T-helper 2 cell treated with Interferon-gamma antibody and Interleukin-4, amounts not matched to agents 5 μg/mL and 100 μg/mL, for 36 hours (primary cell): ENCODE measurements at regions not wholly inside any gene's neighbourhood (a gene's known extent, or its start where the extent isn't known, plus 50 kb on each side); places are given as distances from the start of the nearest gene placed in this dataset.

ENCODE experiments used
- DNase-seq: peaks from one replicate; pipeline ENCODE4 v3.0.0; 2021; ENCODE audit warnings: low spot score
- H3K27ac Mint-ChIP-seq: one replicate; pipeline ENCODE4 v1.8.0; 2021; ENCODE audit warnings: mild to moderate bottlenecking, mixed read lengths
- H3K27me3 Mint-ChIP-seq: one replicate; pipeline ENCODE4 v1.8.0; 2021; ENCODE audit warnings: low read depth, mixed read lengths
- H3K36me3 Mint-ChIP-seq: one replicate; pipeline ENCODE4 v1.8.0; 2021; ENCODE audit warnings: low read depth, mixed read lengths
- H3K4me1 Mint-ChIP-seq: one replicate; pipeline ENCODE4 v1.8.0; 2021; ENCODE audit warnings: low read depth, mixed read lengths
- H3K4me3 Mint-ChIP-seq: one replicate; pipeline ENCODE4 v1.8.0; 2022; ENCODE audit warnings: mild to moderate bottlenecking, moderate library complexity, mixed read lengths
- H3K9me3 Mint-ChIP-seq: one replicate; pipeline ENCODE4 v1.8.0; 2021; ENCODE audit warnings: mixed read lengths

DNA sequence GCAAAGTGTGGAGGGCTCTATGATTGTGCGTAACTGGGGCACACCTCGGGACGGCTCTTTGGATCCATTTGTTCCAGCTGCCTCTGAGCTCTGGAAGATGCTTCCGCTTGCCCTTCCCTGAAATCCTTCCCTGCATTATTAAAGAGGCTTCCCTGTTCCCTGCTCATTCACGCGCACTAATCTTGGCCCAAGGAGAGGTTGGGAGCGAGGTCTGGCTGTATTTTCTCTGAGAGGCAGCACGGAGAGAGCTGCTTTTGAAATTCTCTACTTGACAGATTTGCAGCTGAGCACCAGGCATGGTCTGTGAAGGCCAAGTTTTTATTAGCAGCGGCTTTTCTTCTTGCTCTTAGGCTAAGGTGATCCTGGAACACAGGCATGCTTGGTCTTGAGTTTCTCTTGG, 94.8 kb upstream of the NTM start:
- Mint-ChIP-seq H3K9me3 (no peaks in the 10 kb centered on the region), H3K4me1 (no peaks in the 10 kb centered on the region), H3K4me3 (no peak overlapping the region), H3K27ac (no peak overlapping the region), H3K36me3 (no peaks in the 10 kb centered on the region), H3K27me3 (no peaks in the 10 kb centered on the region)
- DNase-seq = no peak

DNA sequence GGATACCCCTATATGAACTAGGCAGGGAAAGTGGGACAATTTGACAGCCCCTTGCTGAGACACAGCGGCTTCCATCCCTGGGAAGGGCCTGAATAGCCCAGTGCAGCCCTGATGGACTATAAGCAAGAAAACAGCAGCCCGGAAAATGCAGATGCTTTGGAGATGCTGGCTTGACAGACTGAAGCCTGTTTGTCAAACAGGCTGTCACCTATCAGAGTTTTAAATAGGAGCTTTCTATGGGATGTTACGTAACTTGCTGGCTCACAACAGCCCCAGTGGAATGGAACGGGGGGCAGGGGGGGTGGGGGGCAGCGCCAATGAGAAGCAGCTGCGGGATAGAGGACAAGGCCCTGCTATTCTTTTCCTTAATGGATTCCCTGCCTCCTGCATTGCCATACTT, 91.9 kb upstream of the NTM start:
- Mint-ChIP-seq H3K4me1 (no peaks in the 10 kb centered on the region), H3K27me3 (no peaks in the 10 kb centered on the region), H3K4me3 (no peak overlapping the region), H3K27ac (no peak overlapping the region), H3K36me3 (no peaks in the 10 kb centered on the region), H3K9me3 (no peaks in the 10 kb centered on the region)
- DNase-seq = no peak

DNA sequence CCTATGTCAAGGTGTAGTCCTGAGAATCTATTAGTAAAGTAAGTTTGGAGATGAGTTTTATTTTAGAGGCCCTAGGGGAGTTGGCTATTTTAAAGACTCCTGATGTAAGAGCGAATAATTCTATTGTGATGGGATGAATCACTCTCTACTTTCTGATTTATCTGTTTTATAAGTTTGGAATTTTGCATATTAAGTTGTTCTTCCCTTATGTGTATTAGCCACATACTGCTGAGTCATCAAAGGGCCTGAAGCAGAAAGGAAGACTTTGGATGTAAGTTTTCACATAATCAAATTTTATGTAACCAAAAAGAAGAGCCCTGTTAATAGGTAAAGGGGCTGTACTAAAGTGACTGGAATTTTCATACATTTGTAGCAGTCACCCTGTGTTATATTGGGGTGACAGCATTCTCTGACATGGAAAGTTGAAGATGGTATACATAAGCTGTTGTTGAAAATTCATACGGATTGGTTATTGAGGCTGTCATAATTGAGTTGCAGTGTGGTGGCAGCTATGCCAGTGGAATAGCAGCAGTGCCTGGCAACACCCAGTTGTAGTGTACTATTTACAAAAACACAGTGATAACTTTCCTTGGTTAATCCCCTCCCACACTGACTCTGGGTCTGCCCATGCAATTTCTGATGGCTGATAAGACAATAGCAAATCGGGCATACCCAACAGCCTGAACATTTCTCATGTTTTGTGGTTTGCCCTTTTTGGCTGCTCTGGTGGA, 90.6 kb upstream of the NTM start:
- DNase-seq = no peak
- Mint-ChIP-seq H3K9me3 (no peaks in the 10 kb centered on the region), H3K4me1 (no peaks in the 10 kb centered on the region), H3K27me3 (no peaks in the 10 kb centered on the region), H3K36me3 (no peaks in the 10 kb centered on the region), H3K4me3 (no peak overlapping the region), H3K27ac (no peak overlapping the region)

DNA sequence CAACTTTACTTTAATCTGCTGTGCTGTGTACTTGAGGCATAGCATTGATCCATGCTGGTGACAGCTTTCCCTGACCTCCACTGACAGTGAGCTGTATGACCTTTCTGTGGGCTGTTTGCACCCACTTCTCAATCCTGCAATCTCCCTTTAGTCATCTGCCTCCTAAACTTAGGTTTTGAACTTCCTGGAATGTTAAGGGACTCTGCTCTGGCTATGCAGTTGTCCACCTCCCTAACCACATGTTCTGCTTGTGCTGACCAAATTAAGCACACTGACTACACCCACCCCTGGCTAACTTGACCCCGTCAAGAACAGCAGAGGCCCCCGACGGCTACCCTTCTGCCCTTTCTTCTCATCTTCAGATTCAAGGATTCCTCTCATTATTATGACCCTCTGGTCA, 89.1 kb upstream of the NTM start:
- no peaks in the 10 kb centered on the region for H3K9me3 Mint-ChIP-seq
- H3K27me3 Mint-ChIP-seq = no peaks in the 10 kb centered on the region
- DNase-seq = no peak
- no peaks in the 10 kb centered on the region for H3K4me1 Mint-ChIP-seq
- no peak overlapping the region for H3K27ac Mint-ChIP-seq
- H3K36me3 Mint-ChIP-seq = no peaks in the 10 kb centered on the region
- no peak overlapping the region for H3K4me3 Mint-ChIP-seq

DNA sequence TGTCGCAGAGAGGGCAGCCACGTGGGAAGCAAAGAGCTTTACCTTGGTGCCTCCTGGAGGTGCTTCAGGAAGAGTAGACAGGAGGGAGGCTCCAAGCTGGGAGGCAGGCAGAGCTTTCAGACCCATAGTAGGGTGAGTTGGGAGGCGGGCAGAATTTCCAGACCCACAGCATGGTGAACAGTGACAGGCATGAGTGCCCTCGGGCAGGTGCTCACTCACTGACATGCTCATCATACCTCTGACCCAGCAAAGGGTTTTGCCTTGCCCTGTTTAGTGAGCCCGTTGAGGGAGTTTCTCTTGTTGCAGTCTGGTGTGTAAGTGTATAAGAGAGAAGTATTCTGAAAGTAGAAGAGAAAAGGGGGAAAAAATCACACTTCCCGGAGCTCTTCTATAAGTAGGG, 86.4 kb upstream of the NTM start:
- no peak overlapping the region for H3K4me3 Mint-ChIP-seq
- H3K36me3 Mint-ChIP-seq = no peaks in the 10 kb centered on the region
- DNase-seq = no peak
- H3K9me3 Mint-ChIP-seq = no peaks in the 10 kb centered on the region
- no peak overlapping the region for H3K27ac Mint-ChIP-seq
- no peaks in the 10 kb centered on the region for H3K4me1 Mint-ChIP-seq
- no peaks in the 10 kb centered on the region for H3K27me3 Mint-ChIP-seq

DNA sequence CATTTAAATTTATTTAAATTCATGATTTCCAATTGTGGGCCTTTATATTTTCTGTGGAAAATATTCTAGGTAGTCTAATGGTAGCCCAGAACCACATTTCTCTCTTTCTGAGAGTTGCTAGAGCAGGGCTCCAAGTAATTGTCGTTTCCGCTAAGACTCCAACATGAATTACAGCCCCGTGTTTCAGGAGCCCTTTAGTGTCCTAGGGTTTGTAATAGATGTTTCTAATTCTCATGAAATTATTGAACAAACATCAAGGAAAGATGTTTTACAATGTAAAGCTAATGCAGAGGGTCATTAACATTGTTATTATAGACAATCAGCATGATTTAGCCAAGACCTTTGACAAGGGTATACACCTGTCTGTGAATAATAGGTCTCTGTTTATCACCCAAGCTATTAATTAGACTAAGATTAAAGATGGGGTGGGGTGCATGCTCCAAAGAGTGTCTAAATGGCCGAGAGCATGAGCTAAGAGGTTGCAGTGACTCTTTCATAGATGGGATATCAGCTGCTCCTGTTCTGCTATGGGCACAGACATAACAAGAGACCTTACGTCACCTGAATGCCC, 81.8 kb upstream of the NTM start:
- no peaks in the 10 kb centered on the region for H3K9me3 Mint-ChIP-seq
- H3K36me3 Mint-ChIP-seq = no peaks in the 10 kb centered on the region
- H3K4me3 Mint-ChIP-seq = no peak overlapping the region
- DNase-seq = no peak
- no peaks in the 10 kb centered on the region for H3K4me1 Mint-ChIP-seq
- H3K27ac Mint-ChIP-seq = no peak overlapping the region
- H3K27me3 Mint-ChIP-seq = no peaks in the 10 kb centered on the region

DNA sequence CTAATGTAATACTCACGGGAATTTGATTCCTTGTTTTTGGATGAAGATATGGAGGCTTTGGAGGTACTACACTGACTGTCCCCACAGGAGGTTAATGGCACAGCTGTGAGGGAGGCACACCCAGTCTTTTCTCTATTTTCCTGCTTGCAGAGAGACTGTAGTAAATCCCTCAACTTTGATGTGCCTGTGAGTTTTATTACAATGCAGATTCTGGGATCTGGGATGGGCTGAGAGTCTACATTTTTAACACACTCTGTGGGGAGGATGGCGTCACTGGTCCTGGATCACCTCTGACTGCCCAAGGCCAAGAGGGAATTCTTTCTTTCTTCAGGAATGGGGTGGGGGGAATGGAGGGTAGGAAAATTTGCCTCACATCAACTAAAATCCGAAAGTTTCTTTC, 80.2 kb upstream of the NTM start:
- Mint-ChIP-seq H3K4me1 (no peaks in the 10 kb centered on the region), H3K9me3 (no peaks in the 10 kb centered on the region), H3K4me3 (no peak overlapping the region), H3K27me3 (no peaks in the 10 kb centered on the region), H3K27ac (no peak overlapping the region), H3K36me3 (no peaks in the 10 kb centered on the region)
- DNase-seq = no peak

DNA sequence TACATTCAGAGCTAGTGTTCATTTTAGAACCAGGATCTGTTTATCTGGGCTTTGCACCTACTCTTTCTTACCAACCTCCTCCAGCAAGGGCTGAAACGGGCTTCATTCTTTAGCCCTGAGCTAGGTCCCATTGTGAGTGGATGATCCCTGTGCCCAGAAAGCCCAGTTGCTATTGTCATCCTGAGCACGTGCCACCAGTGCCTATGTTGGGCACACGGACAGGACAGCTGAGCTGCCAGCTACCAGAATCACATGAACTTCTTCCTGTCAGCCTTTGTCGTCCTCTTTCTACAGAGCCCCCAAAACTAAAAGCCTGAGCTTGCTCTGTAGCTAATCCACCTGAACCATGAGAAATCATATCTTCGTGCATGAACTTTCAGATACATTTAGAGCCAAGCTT, 74.4 kb upstream of the NTM start:
- Mint-ChIP-seq H3K36me3 (no peaks in the 10 kb centered on the region), H3K9me3 (no peaks in the 10 kb centered on the region), H3K4me3 (no peak overlapping the region), H3K27ac (no peak overlapping the region), H3K27me3 (peaks cover 4% of the 10 kb centered on the region), H3K4me1 (no peaks in the 10 kb centered on the region)
- no peak for DNase-seq

DNA sequence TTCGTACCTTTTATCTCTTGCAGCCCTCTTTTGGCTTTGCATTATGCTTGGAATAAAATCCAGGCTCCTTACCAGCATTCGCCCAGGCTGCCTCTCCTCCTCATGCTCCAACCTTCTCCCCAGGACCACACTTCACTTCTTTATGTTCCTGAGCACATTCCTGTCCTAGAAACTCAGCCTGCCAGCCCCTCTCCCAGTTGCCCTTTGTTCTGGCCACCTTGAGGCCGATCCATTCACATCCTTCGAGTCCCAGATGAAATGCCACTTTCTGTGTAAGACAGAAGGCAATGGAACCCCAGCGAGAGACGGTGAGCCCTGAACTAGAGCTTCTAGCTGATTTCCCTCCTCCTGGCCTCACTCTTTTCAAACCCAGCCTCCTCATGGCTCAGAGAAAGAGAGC, 73.0 kb upstream of the NTM start:
- H3K4me1 Mint-ChIP-seq = no peaks in the 10 kb centered on the region
- DNase-seq = no peak
- no peaks in the 10 kb centered on the region for H3K9me3 Mint-ChIP-seq
- peaks cover 4% of the 10 kb centered on the region for H3K27me3 Mint-ChIP-seq
- no peak overlapping the region for H3K27ac Mint-ChIP-seq
- no peak overlapping the region for H3K4me3 Mint-ChIP-seq
- H3K36me3 Mint-ChIP-seq = no peaks in the 10 kb centered on the region

DNA sequence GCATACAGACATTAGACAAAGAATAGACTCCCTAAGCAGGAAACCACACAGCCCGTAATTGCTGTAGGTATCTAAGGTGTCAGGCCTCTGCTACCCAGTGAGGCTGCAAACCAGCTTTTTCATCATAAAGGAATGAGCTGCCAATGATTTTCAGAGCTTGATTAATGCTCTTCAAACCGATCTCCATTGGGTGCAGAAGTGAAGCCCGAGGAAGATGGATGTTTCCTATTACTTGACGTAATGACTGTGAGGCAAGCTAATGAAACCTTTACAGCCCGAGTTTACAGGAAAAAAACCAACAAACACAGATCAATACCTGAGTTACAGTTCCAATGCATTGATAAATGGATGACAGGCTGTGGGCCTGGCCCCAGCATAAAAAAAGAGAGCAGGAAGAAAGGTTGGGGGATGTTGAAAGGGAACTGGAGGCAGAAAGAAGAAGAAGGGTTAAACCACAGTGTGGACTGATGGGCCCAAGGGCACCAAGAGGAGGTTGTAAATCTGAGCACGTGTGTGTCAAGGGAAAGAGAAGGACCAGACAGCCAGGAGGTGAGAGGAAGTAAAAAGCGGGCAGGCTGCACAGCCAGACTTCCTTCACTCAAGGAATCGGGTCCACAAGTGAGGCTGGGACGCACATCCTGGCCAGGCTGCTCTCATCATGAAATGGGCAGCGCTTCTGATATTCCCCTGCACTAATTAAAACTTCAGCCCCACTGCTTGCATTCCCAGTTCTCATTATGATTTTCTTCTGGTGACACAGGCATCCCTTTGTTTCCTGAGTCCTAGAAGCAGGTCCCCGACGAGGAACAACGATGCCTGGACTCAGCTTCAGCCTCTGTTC, 70.6 kb upstream of the NTM start:
- no peaks in the 10 kb centered on the region for H3K36me3 Mint-ChIP-seq
- no peak overlapping the region for H3K27ac Mint-ChIP-seq
- no peaks in the 10 kb centered on the region for H3K9me3 Mint-ChIP-seq
- H3K4me3 Mint-ChIP-seq = no peak overlapping the region
- DNase-seq = no peak
- peaks cover 4% of the 10 kb centered on the region for H3K27me3 Mint-ChIP-seq
- H3K4me1 Mint-ChIP-seq = no peaks in the 10 kb centered on the region

DNA sequence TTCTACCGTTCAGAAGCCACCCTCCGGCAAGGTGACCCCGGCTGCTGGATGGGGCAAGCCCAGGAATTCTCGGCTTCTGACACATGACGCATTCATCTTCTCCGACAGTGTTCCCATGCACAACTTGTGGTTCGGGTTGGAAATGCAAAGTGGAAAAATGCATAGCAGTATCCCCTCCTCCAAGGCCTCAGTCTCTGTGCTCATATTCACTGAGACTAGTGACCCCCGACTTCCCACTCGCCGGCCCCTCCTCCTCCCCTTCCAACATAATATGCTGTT, 70.0 kb upstream of the NTM start:
- no peaks in the 10 kb centered on the region for H3K36me3 Mint-ChIP-seq
- peaks cover 4% of the 10 kb centered on the region for H3K27me3 Mint-ChIP-seq
- H3K4me3 Mint-ChIP-seq = no peak overlapping the region
- DNase-seq = no peak
- no peaks in the 10 kb centered on the region for H3K9me3 Mint-ChIP-seq
- no peak overlapping the region for H3K27ac Mint-ChIP-seq
- H3K4me1 Mint-ChIP-seq = no peaks in the 10 kb centered on the region

DNA sequence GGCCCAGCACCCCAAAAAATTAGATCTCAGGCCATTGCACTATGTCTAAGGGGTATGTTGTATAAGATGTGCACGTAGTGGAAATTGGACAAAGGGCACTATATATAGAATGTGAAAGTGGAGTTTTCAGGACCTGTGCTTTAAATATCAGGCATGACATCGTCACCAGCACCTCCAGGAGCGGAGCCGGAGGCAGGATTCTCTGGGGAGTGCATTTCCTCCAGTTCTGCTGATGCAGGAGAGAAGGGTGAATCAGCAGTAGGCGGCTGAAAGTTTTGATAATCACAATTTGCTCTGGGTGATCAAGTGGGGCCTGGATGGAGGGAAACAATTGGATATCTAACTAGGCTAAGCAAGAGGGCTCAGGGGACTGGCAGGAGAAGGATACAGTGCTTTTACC, 69.1 kb upstream of the NTM start:
- peaks cover 4% of the 10 kb centered on the region for H3K27me3 Mint-ChIP-seq
- H3K4me3 Mint-ChIP-seq = no peak overlapping the region
- no peaks in the 10 kb centered on the region for H3K4me1 Mint-ChIP-seq
- H3K9me3 Mint-ChIP-seq = no peaks in the 10 kb centered on the region
- DNase-seq = no peak
- H3K36me3 Mint-ChIP-seq = no peaks in the 10 kb centered on the region
- no peak overlapping the region for H3K27ac Mint-ChIP-seq

DNA sequence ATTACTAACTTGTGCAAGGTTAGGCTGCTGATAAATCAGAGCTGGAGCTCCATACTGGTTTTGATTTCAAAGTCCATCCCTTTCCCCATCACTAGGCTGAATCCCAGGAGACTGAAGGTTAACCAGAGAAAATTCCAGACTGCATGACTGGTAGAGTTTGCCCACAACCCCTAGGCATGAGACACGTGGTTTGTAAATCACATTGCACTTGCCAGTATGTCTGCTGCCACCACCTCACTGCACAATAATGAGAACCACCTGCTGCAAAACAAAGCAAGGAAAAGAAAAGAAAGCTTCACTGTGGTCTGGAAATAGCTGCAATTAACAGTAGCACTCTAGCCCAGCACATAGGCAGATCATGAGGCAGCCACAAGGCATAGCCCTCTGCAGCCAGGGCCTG, 67.6 kb upstream of the NTM start:
- Mint-ChIP-seq H3K4me3 (no peak overlapping the region), H3K36me3 (no peaks in the 10 kb centered on the region), H3K27me3 (peaks cover 4% of the 10 kb centered on the region), H3K27ac (no peak overlapping the region), H3K4me1 (no peaks in the 10 kb centered on the region), H3K9me3 (no peaks in the 10 kb centered on the region)
- DNase-seq = no peak

DNA sequence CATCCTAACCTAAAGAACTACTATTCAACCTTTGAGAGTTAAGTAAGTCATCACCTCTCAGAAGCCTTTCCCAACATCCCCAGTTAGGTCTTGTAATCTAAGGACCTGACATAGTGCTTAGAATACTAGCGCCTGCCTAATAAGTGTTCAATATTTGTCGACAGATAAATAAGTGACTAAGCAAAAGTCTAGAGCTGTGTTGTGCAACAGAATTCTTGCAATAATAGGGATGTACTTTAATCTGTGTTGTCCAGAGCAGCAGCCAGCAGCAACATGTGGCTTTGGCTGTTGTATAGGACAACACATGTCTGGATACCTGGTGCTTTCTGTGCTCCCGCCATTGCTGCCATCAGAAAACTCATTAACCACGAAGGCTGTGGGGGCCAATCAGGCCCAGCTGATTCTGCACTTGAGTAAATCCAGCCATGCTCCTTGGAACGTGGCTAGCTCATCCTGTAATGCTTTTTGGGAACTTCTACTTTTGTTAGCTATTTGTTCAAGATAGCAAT, 66.8 kb upstream of the NTM start:
- no peaks in the 10 kb centered on the region for H3K36me3 Mint-ChIP-seq
- no peak overlapping the region for H3K4me3 Mint-ChIP-seq
- no peak for DNase-seq
- no peak overlapping the region for H3K27ac Mint-ChIP-seq
- H3K27me3 Mint-ChIP-seq = peaks cover 4% of the 10 kb centered on the region
- no peaks in the 10 kb centered on the region for H3K9me3 Mint-ChIP-seq
- H3K4me1 Mint-ChIP-seq = no peaks in the 10 kb centered on the region
